Central memory CD8-positive, alpha-beta T cell (primary cell): ENCODE measurements at regions not wholly inside any gene's neighbourhood (a gene's known extent, or its start where the extent isn't known, plus 50 kb on each side); places are given as distances from the start of the nearest gene placed in this dataset.

ENCODE experiments used
- ATAC-seq: fragments of 150-1000 bp; cut with Tn5 transposase; replicated peaks from 2 replicates; pipeline ENCODE4 v1.10.0; 2022; ENCODE audit warnings: mild to moderate bottlenecking, moderate FRiP score, moderate number of reproducible peaks; ENCODE audit not compliant: poor library complexity, severe bottlenecking; ENCODE audit errors: extremely low read depth
- DNase-seq, 2 donors: peaks; one replicate each; pipeline ENCODE4 v3.0.0; 2021; ENCODE audit warnings: low spot score in 2 of 2
- H3K27ac Mint-ChIP-seq: one replicate; pipeline ENCODE4 v1.8.0; 2022; ENCODE audit warnings: low read depth, mild to moderate bottlenecking, moderate library complexity, mixed read lengths
- H3K27me3 Mint-ChIP-seq: one replicate; pipeline ENCODE4 v1.8.0; 2022; ENCODE audit warnings: mixed read lengths
- H3K36me3 Mint-ChIP-seq: one replicate; pipeline ENCODE4 v1.8.0; 2022; ENCODE audit warnings: mild to moderate bottlenecking, moderate library complexity, mixed read lengths; ENCODE audit not compliant: insufficient read depth
- H3K4me1 Mint-ChIP-seq: one replicate; pipeline ENCODE4 v1.8.0; 2022; ENCODE audit warnings: mixed read lengths
- H3K4me3 Mint-ChIP-seq: one replicate; pipeline ENCODE4 v1.8.0; 2022; ENCODE audit warnings: mild to moderate bottlenecking, moderate library complexity, mixed read lengths
- H3K9me3 Mint-ChIP-seq: one replicate; pipeline ENCODE4 v1.8.0; 2022; ENCODE audit warnings: mixed read lengths

DNA sequence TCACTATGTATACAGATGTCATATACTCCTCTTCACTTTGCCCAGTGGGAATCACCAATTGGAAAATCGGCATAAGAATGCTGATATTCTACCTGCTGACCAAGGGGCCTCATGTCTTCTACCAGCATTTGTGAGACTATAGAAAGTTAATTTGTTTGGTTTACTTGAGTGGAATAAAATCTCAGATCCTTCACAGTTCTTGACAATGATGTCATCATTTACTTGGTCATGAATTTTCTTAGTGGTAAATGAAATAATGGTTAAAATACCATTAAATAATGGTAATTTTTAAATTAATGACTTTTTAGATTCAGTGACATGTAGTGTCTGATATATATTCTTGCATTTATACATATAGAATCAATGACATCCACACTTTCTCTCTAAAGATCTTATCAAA is 1052.6 kb downstream of the ADGRL3 start:
- H3K36me3 Mint-ChIP-seq = no peaks in the 10 kb centered on the region
- ATAC-seq (no peak), DNase-seq (no peak)
- H3K27me3 Mint-ChIP-seq = no peaks in the 10 kb centered on the region
- H3K27ac Mint-ChIP-seq = no peak overlapping the region
- H3K9me3 Mint-ChIP-seq = peaks cover 7% of the 10 kb centered on the region
- H3K4me1 Mint-ChIP-seq = no peaks in the 10 kb centered on the region
- H3K4me3 Mint-ChIP-seq = no peak overlapping the region

DNA sequence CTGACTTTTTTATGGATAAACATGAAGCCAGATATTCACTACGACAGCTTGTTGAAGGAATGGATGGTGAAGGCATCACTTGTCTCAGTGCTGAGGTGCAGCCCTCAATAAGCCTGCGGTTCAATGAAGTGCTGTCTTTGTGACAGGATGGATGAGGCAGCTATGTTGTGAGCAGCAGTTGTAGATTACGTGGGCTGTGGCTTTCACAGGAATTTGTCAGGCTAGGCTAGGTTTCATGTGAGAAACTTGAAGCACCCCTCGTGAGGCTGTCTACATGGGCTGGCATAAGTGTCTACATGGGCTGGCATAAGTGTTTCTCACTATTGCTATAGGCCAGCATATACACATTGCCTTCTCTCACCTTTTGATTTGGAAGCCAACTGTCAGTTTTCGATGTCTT is 1050.0 kb downstream of the ADGRL3 start:
- no peak overlapping the region for H3K27ac Mint-ChIP-seq
- H3K27me3 Mint-ChIP-seq = no peaks in the 10 kb centered on the region
- no peak overlapping the region for H3K4me3 Mint-ChIP-seq
- no peak for ATAC-seq
- no peaks in the 10 kb centered on the region for H3K36me3 Mint-ChIP-seq
- H3K9me3 Mint-ChIP-seq = peaks cover 14% of the 10 kb centered on the region
- DNase-seq = no peak
- H3K4me1 Mint-ChIP-seq = no peaks in the 10 kb centered on the region

DNA sequence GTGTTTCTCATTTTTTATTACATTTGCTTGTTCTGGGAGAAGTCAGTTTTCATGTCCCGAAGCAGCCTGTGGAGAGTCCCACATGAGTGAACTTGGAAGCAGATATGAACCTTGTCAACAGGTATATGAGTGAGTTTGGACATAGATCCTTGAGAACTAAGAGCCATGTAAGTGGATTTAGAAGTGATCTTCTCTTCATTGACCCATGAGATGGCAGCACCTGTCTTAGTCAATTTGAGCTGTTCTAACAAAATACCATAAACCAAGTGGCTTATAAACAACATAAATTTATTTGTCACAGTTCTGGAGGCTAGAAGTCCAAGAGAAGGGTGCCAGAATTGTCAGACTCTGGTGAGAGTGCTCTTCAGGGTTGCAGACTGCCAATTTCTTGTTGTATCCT is 1043.8 kb downstream of the ADGRL3 start:
- DNase-seq = no peak
- no peak overlapping the region for H3K4me3 Mint-ChIP-seq
- H3K9me3 Mint-ChIP-seq = peaks cover 15% of the 10 kb centered on the region
- H3K27me3 Mint-ChIP-seq = no peaks in the 10 kb centered on the region
- H3K27ac Mint-ChIP-seq = no peak overlapping the region
- peaks cover 1% of the 10 kb centered on the region for H3K36me3 Mint-ChIP-seq
- ATAC-seq = no peak
- H3K4me1 Mint-ChIP-seq = no peaks in the 10 kb centered on the region

GRCh38 chr4:62235911-62236310 is 1035.8 kb downstream of the ADGRL3 start:
- peaks cover 17% of the 10 kb centered on the region for H3K9me3 Mint-ChIP-seq

DNA sequence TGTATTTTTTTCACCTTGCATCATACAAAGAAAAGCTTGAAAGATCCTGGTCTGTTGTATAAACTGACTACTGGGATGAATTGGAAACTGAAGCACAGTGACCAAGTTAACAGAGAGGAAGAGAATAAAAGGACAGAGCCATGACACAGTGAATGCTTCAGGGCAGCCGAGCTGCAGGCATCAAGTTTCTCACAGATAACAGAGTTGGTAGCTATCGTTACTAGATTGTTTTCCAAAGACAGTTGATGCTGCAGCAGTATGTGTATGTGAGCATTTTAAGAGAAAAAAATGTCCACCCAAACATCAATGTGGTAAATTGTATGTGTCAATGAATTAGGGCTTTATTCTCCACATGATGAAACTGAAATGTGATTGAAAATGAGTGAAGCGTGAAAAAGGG is 1032.7 kb downstream of the ADGRL3 start:
- DNase-seq = no peak
- ATAC-seq = no peak
- H3K9me3 Mint-ChIP-seq = peaks cover 17% of the 10 kb centered on the region

More at GRCh38 chr4:62235911-62236310, 1035.8 kb downstream of the ADGRL3 start:
- no peak overlapping the region for H3K27ac Mint-ChIP-seq
- peaks cover 1% of the 10 kb centered on the region for H3K36me3 Mint-ChIP-seq
- no peak overlapping the region for H3K4me3 Mint-ChIP-seq
- no peaks in the 10 kb centered on the region for H3K27me3 Mint-ChIP-seq
- no peaks in the 10 kb centered on the region for H3K4me1 Mint-ChIP-seq
- no peak for ATAC-seq
- no peak for DNase-seq

DNA sequence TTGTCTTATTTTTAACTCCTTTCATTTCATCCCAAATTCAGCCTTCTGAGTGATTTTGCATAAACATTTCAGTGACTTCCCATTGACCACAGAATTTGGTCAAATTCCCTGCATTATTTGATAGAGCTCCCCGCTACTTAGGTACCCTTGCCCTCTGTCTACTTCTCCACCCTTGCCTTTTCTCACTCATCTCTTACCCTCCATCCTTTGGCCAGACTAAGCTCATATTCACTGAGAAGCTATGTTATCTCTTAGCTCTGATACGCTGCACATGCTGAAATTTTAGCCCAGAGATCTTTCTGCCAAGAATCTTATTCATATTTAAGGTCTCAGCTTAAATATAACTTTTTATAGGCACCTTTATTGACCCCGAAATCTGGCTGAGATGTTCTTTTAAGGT is 1031.9 kb downstream of the ADGRL3 start:
- DNase-seq (no peak), ATAC-seq (no peak)
- Mint-ChIP-seq H3K27ac (no peak overlapping the region), H3K9me3 (peaks cover 17% of the 10 kb centered on the region), H3K36me3 (no peaks in the 10 kb centered on the region), H3K27me3 (no peaks in the 10 kb centered on the region), H3K4me1 (no peaks in the 10 kb centered on the region), H3K4me3 (no peak overlapping the region)

More for the DNA sequence above, 1032.7 kb downstream of the ADGRL3 start:
- H3K27ac Mint-ChIP-seq = no peak overlapping the region
- no peaks in the 10 kb centered on the region for H3K27me3 Mint-ChIP-seq
- no peaks in the 10 kb centered on the region for H3K36me3 Mint-ChIP-seq
- no peak overlapping the region for H3K4me3 Mint-ChIP-seq
- no peaks in the 10 kb centered on the region for H3K4me1 Mint-ChIP-seq

DNA sequence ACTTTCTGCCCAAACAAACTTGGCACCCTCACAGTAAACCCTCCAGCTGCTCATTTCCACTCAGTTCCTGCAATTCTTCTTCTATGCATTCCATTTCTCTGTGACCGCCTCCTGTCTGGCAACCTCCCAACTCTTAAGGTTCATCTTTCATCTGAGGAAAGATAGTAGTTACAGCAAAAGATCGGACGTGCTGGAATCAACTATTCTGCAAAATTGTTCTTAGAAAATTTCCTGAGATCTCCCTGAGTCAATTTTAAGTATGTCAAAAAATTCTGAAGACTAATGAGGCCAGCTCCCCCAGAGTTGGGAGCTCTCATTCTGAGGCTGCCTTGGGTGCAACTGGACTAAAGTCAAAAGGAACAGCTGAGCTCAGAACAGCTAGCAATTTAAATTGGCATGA is 1026.0 kb downstream of the ADGRL3 start:
- ATAC-seq (no peak), DNase-seq (no peak)
- Mint-ChIP-seq H3K27me3 (no peaks in the 10 kb centered on the region), H3K4me1 (no peaks in the 10 kb centered on the region), H3K27ac (no peak overlapping the region), H3K36me3 (peaks cover 2% of the 10 kb centered on the region), H3K4me3 (no peak overlapping the region), H3K9me3 (peaks cover 8% of the 10 kb centered on the region)

DNA sequence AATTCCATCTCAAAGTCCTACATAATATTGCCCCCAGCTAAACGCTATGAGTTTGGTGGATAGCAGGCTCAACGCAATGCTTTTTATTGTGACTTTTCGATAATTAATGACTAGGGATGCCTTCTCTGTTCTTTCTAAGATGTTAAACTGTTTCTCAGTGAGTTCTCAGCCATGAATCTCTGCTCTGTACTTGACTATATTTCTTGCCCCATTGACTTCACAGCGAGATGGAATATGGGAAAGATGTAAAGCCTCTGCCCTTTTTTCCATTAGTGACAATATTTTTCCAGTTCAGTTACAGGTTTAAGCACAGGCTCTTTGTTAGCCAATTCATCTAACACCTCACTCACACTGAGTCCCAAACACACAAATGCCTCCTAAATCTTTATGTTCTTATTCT is 1022.0 kb downstream of the ADGRL3 start:
- no peak overlapping the region for H3K4me3 Mint-ChIP-seq
- ATAC-seq = no peak
- no peak overlapping the region for H3K27ac Mint-ChIP-seq
- H3K9me3 Mint-ChIP-seq = peaks cover 26% of the 10 kb centered on the region
- no peaks in the 10 kb centered on the region for H3K27me3 Mint-ChIP-seq
- no peaks in the 10 kb centered on the region for H3K4me1 Mint-ChIP-seq
- peaks cover 4% of the 10 kb centered on the region for H3K36me3 Mint-ChIP-seq
- DNase-seq = no peak

DNA sequence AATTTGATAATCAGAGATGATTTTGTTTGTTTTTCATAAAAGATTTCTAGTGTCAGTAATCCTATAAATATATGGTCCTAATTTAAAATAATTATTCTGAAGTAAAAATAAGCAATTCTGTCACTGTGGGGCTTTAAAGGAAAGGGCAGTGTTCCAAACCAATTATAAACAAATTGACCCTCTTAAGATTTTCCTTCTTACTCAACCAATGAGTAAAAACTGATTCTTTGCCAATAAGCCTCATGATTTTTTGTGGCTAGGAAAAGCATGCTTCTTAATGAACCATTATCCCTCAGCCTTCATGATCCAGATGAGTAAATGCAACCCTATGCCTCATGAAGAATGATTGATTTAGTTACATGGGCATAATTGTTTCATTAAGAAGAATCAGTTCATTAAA is 1010.4 kb downstream of the ADGRL3 start:
- Mint-ChIP-seq H3K27me3 (no peaks in the 10 kb centered on the region), H3K9me3 (peaks cover 15% of the 10 kb centered on the region), H3K36me3 (no peaks in the 10 kb centered on the region), H3K4me1 (no peaks in the 10 kb centered on the region), H3K27ac (no peak overlapping the region), H3K4me3 (no peak overlapping the region)
- ATAC-seq (no peak), DNase-seq (no peak)

GRCh38 chr4:62209757-62210485 is 1009.8 kb downstream of the ADGRL3 start:
- no peaks in the 10 kb centered on the region for H3K4me1 Mint-ChIP-seq
- DNase-seq (no peak), ATAC-seq (no peak)
- no peaks in the 10 kb centered on the region for H3K36me3 Mint-ChIP-seq
- no peak overlapping the region for H3K4me3 Mint-ChIP-seq
- no peaks in the 10 kb centered on the region for H3K27me3 Mint-ChIP-seq
- peaks cover 15% of the 10 kb centered on the region for H3K9me3 Mint-ChIP-seq
- no peak overlapping the region for H3K27ac Mint-ChIP-seq

DNA sequence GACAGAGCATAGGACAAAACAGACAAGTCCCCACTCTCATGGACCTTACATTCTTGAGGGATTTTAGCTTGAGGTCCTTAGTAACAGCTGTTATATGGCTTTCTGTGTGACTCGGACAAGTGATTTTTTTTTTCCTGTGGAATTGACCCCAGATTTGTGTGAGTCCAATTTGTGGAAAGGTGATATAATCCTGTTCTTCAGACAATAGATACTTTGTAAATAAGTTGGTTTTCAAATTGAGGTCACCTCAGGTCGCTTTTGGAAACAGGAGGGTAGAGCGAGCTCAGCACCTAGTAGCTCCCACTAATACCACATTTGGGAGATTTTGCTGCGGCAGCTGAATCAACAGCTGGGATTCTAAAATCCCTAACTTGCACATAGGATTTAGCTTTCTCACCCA is 1008.8 kb downstream of the ADGRL3 start:
- peaks cover 16% of the 10 kb centered on the region for H3K9me3 Mint-ChIP-seq
- no peaks in the 10 kb centered on the region for H3K4me1 Mint-ChIP-seq
- H3K36me3 Mint-ChIP-seq = no peaks in the 10 kb centered on the region
- ATAC-seq (no peak), DNase-seq (no peak)
- H3K27ac Mint-ChIP-seq = no peak overlapping the region
- no peak overlapping the region for H3K4me3 Mint-ChIP-seq
- no peaks in the 10 kb centered on the region for H3K27me3 Mint-ChIP-seq

DNA sequence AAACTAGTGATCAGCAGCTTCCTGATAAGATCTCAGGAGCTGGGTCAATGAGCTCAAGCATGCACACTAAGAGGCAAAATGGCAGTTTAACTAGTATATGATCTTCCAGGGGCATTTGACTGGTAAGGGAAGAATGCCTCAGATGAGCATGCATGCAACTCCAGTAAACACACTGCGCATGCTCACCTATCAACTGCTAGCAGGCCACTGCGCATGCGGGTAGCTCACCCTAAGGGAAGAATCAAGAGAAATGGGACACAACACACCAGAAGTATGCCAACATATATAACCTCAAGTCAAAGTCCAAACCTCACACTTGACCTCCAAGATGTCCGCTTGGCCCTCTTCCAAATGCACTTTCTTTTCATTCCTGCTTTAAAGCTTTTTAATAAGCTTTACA is 1004.0 kb downstream of the ADGRL3 start:
- H3K27me3 Mint-ChIP-seq = no peaks in the 10 kb centered on the region
- no peaks in the 10 kb centered on the region for H3K4me1 Mint-ChIP-seq
- H3K36me3 Mint-ChIP-seq = no peaks in the 10 kb centered on the region
- H3K4me3 Mint-ChIP-seq = no peak overlapping the region
- H3K9me3 Mint-ChIP-seq = peaks cover 22% of the 10 kb centered on the region
- DNase-seq (no peak), ATAC-seq (no peak)
- no peak overlapping the region for H3K27ac Mint-ChIP-seq

- ATAC-seq (no peak), DNase-seq (no peak)
- Mint-ChIP-seq H3K27ac (no peak overlapping the region), H3K4me3 (no peak overlapping the region), H3K27me3 (no peaks in the 10 kb centered on the region), H3K9me3 (peaks cover 11% of the 10 kb centered on the region), H3K4me1 (no peaks in the 10 kb centered on the region), H3K36me3 (no peaks in the 10 kb centered on the region)
These were observed 999.2 kb downstream of the ADGRL3 start for GRCh38 chr4:62199291-62199810.
